ENCODE measurements at regions not wholly inside any gene's neighbourhood (a gene's known extent, or its start where the extent isn't known, plus 50 kb on each side); places are given as distances from the start of the nearest gene placed in this dataset.

DNA sequence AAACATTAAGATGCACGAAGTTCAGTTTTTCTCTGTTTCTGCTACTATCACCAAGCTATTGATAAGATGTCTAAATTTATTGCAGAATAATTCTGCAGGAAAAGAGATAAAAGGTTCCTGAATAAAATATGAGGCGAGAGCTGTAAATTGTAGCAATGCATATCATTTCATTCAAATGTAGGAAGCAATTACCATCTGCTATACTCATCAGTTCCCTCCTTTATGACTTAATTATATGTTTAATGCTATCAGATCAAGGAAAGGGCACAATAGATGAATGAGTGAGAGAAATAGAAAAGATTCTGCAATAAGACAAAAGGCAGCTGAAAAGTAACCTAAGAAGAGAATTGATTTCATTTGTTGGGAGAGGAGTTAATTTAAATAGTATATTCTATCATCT is 108.2 kb upstream of the GALNT5 start:
- H3K4me1 ChIP-seq (ENCODE audit: insufficient read depth, low read length): 0 out of 2 replicates have a peak, but pooled peaks cover 8% of the 10 kb centered on the region
- intact Hi-C loops (cut with micrococcal nuclease; ENCODE audit: unreplicated experiment) (no loop called here), in situ Hi-C loops (cut with HindIII; ENCODE audit: extremely low pct_ligation_motif_present, low pct_unique_long_range_greater_than_20kb) (no loop called here)
- no peak overlapping the region for H3K9ac ChIP-seq (ENCODE audit: insufficient read depth, low read depth, low read length)
- H3K27me3 ChIP-seq (ENCODE audit: control insufficient read depth in 1 of 2, insufficient read depth in 2 of 2, low read length in 2 of 2): no peaks in the 10 kb centered on the region
- no peak overlapping the region for H3K4me2 ChIP-seq (ENCODE audit: low read depth, low read length)
- CTCF ChIA-PET (ENCODE audit: low intra/inter-chr PET ratio, low total read pairs): no interaction called here
- DNase-seq (ENCODE audit: low spot score) (no peak), ATAC-seq (no peak), FAIRE-seq (no peak)
- no peaks in the 10 kb centered on the region for H3K9me3 ChIP-seq (ENCODE audit: low read length)
- WGBS (ENCODE audit: low lambda C conversion rate): 7% methylated on average over 2 of the region's 2 CpGs
- H3K27ac ChIP-seq (ENCODE audit: extremely low read length, insufficient read depth, low read length): no peak overlapping the region
- no peaks in the 10 kb centered on the region for H3K36me3 ChIP-seq (replicated peaks in 1 of 2; ENCODE audit: control insufficient read depth in 1 of 2, insufficient read depth in 2 of 2, low read length in 2 of 2)
- no peaks in the 10 kb centered on the region for H3K79me2 ChIP-seq (ENCODE audit: insufficient read depth, low read length)
- TF ChIP-seq, protein P1, sequence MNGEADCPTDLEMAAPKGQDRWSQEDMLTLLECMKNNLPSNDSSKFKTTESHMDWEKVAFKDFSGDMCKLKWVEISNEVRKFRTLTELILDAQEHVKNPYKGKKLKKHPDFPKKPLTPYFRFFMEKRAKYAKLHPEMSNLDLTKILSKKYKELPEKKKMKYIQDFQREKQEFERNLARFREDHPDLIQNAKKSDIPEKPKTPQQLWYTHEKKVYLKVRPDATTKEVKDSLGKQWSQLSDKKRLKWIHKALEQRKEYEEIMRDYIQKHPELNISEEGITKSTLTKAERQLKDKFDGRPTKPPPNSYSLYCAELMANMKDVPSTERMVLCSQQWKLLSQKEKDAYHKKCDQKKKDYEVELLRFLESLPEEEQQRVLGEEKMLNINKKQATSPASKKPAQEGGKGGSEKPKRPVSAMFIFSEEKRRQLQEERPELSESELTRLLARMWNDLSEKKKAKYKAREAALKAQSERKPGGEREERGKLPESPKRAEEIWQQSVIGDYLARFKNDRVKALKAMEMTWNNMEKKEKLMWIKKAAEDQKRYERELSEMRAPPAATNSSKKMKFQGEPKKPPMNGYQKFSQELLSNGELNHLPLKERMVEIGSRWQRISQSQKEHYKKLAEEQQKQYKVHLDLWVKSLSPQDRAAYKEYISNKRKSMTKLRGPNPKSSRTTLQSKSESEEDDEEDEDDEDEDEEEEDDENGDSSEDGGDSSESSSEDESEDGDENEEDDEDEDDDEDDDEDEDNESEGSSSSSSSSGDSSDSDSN (CRISPR knock-in tag; IDR thresholded peaks at IDR 0.05): no peak
- TF ChIP-seq, protein P2, sequence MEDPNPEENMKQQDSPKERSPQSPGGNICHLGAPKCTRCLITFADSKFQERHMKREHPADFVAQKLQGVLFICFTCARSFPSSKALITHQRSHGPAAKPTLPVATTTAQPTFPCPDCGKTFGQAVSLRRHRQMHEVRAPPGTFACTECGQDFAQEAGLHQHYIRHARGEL (CRISPR knock-in tag; IDR thresholded peaks at IDR 0.05): no peak
- TF ChIP-seq CTCF (CRISPR knock-in tag; IDR thresholded peaks at IDR 0.05): no peak
- no peak overlapping the region for H3K4me3 ChIP-seq (replicated peaks in 1 of 3; ENCODE audit: insufficient read depth in 1 of 3, low read depth in 2 of 3, low read length in 3 of 3)
- H4K20me1 ChIP-seq (ENCODE audit: insufficient read depth, low read length): no peaks in the 10 kb centered on the region
- POLR2A ChIA-PET: no interaction called here
- H2AFZ ChIP-seq (ENCODE audit: low read length): no peak overlapping the region
- BruUV-seq (replicated peaks): no TSS peak

DNA sequence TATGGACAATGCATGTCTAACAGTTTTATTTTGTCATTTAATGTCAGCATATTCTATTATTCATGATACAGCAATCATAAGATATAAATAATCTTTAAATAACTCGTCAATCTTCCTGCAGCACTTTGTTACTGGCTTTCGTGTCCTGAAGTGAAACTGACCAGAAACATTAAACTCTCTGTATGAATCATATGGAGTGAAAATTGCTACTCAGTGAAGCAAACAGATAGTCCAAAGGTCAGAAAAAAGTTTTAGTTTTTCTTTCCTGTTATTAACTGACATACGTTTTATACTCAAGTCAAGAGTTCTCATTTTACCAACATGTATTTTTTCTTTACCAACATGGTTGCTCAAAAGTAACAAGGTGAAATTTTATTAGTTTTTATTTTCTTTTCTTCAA is 106.8 kb upstream of the GALNT5 start:
- Histone ChIP-seq H4K20me1 (ENCODE audit: insufficient read depth, low read length) (no peaks in the 10 kb centered on the region), H3K9ac (ENCODE audit: insufficient read depth, low read depth, low read length) (no peak overlapping the region), H3K79me2 (ENCODE audit: insufficient read depth, low read length) (no peaks in the 10 kb centered on the region), H3K9me3 (ENCODE audit: low read length) (no peaks in the 10 kb centered on the region), H3K4me2 (ENCODE audit: low read depth, low read length) (no peak overlapping the region), H3K4me3 (replicated peaks in 1 of 3; ENCODE audit: insufficient read depth in 1 of 3, low read depth in 2 of 3, low read length in 3 of 3) (no peak overlapping the region), H3K27ac (ENCODE audit: extremely low read length, insufficient read depth, low read length) (no peak overlapping the region), H3K36me3 (replicated peaks in 1 of 2; ENCODE audit: control insufficient read depth in 1 of 2, insufficient read depth in 2 of 2, low read length in 2 of 2) (no peaks in the 10 kb centered on the region), H3K4me1 (ENCODE audit: insufficient read depth, low read length) (0 out of 2 replicates have a peak, but pooled peaks cover 8% of the 10 kb centered on the region), H3K27me3 (ENCODE audit: control insufficient read depth in 1 of 2, insufficient read depth in 2 of 2, low read length in 2 of 2) (no peaks in the 10 kb centered on the region), H2AFZ (ENCODE audit: low read length) (no peak overlapping the region)
- in situ Hi-C loops (cut with HindIII; ENCODE audit: extremely low pct_ligation_motif_present, low pct_unique_long_range_greater_than_20kb): no loop called here
- intact Hi-C loops (cut with micrococcal nuclease; ENCODE audit: unreplicated experiment): no loop called here
- ChIA-PET POLR2A (no interaction called here), CTCF (ENCODE audit: low intra/inter-chr PET ratio, low total read pairs) (no interaction called here)
- ATAC-seq: no peak
- no peak for FAIRE-seq
- 0% methylated on average over 3 of the region's 3 CpGs for WGBS (ENCODE audit: low lambda C conversion rate)
- no TSS peak for BruUV-seq (replicated peaks)
- DNase-seq (ENCODE audit: low spot score): peak; percentile 12
- TF ChIP-seq PAXIP1 (CRISPR knock-in tag; conservative IDR thresholded peaks at IDR 0.05) (no peak), ZFP41 (CRISPR knock-in tag; IDR thresholded peaks at IDR 0.05; ENCODE audit: borderline replicate concordance) (no peak), ZBTB39 (CRISPR knock-in tag; IDR thresholded peaks at IDR 0.05) (no peak), KDM3A (CRISPR knock-in tag; IDR thresholded peaks at IDR 0.05; ENCODE audit: low read depth) (no peak)

All from HepG2 (cell line).